Lung (tissue), 11 donors: ENCODE measurements at regions not wholly inside any gene's neighbourhood (a gene's known extent, or its start where the extent isn't known, plus 50 kb on each side); places are given as distances from the start of the nearest gene placed in this dataset.

Source experiments
- ATAC-seq: fragments of 200-7000 bp; cut with Tn5 transposase; one replicate; pipeline ENCODE4 v1.9.1; 2020; ENCODE audit warnings: moderate number of reproducible peaks; ENCODE audit not compliant: insufficient read depth, low FRiP score
- DNase-seq, 3 donors: peaks; one replicate each; pipeline ENCODE4 v3.0.0-alpha.2; 2013 to 2017
- H3K27ac ChIP-seq, 2 donors: one replicate each; pipeline ENCODE4 v1.5.1; 2013; ENCODE audit warnings: mild to moderate bottlenecking in 2 of 2, moderate library complexity in 2 of 2, control low read depth in 1 of 2, inconsistent platforms in 1 of 2, low read depth in 1 of 2, low read length in 1 of 2
- H3K27me3 ChIP-seq, 3 donors: one replicate each; pipeline ENCODE4 v1.5.1; 2013; ENCODE audit warnings: low read length in 2 of 3; ENCODE audit not compliant: control insufficient read depth in 3 of 3, insufficient read depth in 3 of 3
- H3K36me3 ChIP-seq, 4 donors: one replicate each; pipeline ENCODE4 v1.5.1; 2013; ENCODE audit warnings: low read length in 4 of 4, mild to moderate bottlenecking in 1 of 4, moderate library complexity in 1 of 4; ENCODE audit not compliant: control insufficient read depth in 4 of 4, insufficient read depth in 4 of 4
- H3K4me1 ChIP-seq, 5 donors: one replicate each; pipeline ENCODE4 v1.5.1; 2013; ENCODE audit warnings: low read length in 5 of 5, mild to moderate bottlenecking in 2 of 5, moderate library complexity in 1 of 5; ENCODE audit not compliant: control insufficient read depth in 5 of 5, insufficient read depth in 5 of 5
- H3K4me3 ChIP-seq: one replicate; pipeline ENCODE4 v1.5.1; 2013; ENCODE audit warnings: mild to moderate bottlenecking, control low read depth, moderate library complexity
- H3K9ac ChIP-seq, 2 donors: one replicate each; pipeline ENCODE4 v1.5.1; 2013; ENCODE audit warnings: low read length in 2 of 2, control low read depth in 1 of 2; ENCODE audit not compliant: insufficient read depth in 1 of 2
- H3K9me3 ChIP-seq, 4 donors: one replicate each; pipeline ENCODE4 v1.5.1; 2013; ENCODE audit warnings: low read length in 3 of 4, mild to moderate bottlenecking in 1 of 4, moderate library complexity in 1 of 4; ENCODE audit not compliant: control insufficient read depth in 4 of 4, insufficient read depth in 3 of 4
- WGBS, 2 donors: extraction: QIAGEN DNeasy Blood & Tissue Kit; methylation state at CpG; one replicate each; pipeline ENCODE4 v1.1.7; 2013; 5-methylcytosine and 5-hydroxymethylcytosine counted together
- TF ChIP-seq, protein P1 (sequence below): IDR thresholded peaks from 2 replicates; pipeline ENCODE4 v1.5.1; 2012; ENCODE audit warnings: mild to moderate bottlenecking; ENCODE audit errors: control extremely low read depth, extremely low read depth
- donor health status: control.
- donor health status: control.
- donor health status: Bipolar disorder and iron deficiency.
- donor health status: healthy.
- donor health status: DM: yes; HTN: yes; CAD: no.

DNA sequence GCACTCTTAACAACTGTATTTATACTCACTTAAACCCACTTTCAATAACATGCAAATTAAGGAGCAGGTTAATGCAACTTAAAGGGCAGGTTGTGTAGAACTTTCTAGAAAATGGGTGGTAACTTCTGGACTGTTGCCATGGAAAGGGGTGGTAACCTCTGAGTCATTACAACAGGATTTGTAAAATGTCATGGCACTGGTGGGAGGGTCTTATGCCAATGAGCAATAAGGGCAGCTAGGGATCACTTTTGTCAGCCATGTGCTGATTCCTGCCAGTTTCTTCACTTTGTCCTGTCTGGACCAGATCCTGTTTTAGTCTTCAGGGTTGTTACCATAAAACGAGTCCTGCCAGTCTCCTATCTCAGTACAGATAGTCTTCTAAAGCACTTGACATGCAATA is 560.5 kb upstream of the PTCHD4 start:
- no peak overlapping the region for H3K4me3 ChIP-seq
- 56 to 73% methylated on average over 1 of the region's 1 CpG for WGBS, 2 donors
- H3K27ac ChIP-seq = no peak overlapping the region
- TF ChIP-seq, protein P1, sequence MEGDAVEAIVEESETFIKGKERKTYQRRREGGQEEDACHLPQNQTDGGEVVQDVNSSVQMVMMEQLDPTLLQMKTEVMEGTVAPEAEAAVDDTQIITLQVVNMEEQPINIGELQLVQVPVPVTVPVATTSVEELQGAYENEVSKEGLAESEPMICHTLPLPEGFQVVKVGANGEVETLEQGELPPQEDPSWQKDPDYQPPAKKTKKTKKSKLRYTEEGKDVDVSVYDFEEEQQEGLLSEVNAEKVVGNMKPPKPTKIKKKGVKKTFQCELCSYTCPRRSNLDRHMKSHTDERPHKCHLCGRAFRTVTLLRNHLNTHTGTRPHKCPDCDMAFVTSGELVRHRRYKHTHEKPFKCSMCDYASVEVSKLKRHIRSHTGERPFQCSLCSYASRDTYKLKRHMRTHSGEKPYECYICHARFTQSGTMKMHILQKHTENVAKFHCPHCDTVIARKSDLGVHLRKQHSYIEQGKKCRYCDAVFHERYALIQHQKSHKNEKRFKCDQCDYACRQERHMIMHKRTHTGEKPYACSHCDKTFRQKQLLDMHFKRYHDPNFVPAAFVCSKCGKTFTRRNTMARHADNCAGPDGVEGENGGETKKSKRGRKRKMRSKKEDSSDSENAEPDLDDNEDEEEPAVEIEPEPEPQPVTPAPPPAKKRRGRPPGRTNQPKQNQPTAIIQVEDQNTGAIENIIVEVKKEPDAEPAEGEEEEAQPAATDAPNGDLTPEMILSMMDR = no peak
- H3K36me3 ChIP-seq = no peaks in the 10 kb centered on the region
- no peaks in the 10 kb centered on the region for H3K27me3 ChIP-seq
- no peak for ATAC-seq
- no peak for DNase-seq
- no peak overlapping the region for H3K9ac ChIP-seq
- no peaks in the 10 kb centered on the region for H3K4me1 ChIP-seq
- H3K9me3 ChIP-seq = peaks cover 0 to 2% (median 0%) of the 10 kb centered on the region in 4 donors

DNA sequence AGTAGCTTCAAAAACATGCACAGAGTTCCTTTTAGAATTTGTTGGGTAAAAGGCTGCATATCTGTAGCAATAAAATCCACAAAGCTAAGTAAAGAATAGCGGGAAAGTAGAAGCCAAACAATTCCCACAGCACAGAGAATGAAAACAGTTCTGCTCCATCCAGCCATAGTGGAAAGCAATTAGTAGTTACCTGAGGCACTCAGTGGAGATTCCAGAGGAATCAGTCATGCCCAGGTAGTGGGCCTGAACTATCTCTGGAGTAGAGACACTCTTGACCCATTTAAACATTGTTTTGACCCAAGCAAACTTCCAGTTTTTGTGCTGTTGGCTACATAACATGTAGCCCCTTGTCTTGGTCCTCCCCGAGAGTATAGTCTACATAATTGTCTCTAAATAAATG is 559.5 kb upstream of the PTCHD4 start:
- DNase-seq = no peak
- 86 to 94% methylated on average over 2 of the region's 2 CpGs for WGBS, 2 donors
- H3K4me1 ChIP-seq = no peaks in the 10 kb centered on the region

DNA sequence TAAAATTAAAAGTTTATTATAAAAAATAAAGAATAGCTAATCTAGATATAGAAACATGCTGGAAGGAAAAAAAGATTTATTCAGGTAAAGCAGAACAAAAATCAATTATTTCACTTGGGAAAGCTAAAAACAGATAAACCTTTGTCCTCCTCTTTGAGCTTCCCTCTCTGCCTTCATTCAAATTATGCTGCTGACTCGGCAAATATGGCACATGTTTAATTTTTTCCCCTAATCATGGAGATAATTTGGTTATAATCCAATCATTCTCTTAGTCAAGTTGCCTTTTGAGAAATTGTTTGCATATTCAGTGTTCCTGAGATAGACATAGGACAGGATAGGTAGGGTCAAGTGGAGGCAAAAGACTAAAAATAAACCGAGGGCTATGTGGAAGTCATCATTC is 556.8 kb upstream of the PTCHD4 start:
- TF ChIP-seq, protein P1 = no peak
- Histone ChIP-seq H3K4me1 (no peaks in the 10 kb centered on the region), H3K36me3 (no peaks in the 10 kb centered on the region), H3K27me3 (no peaks in the 10 kb centered on the region), H3K27ac (no peak overlapping the region), H3K4me3 (no peak overlapping the region), H3K9me3 (peaks cover 0 to 2% (median 0%) of the 10 kb centered on the region in 4 donors), H3K9ac (no peak overlapping the region)
- ATAC-seq (no peak), DNase-seq (no peak)
- WGBS, 2 donors = 74 to 80% methylated on average over 2 of the region's 2 CpGs

More for the DNA sequence above, 559.5 kb upstream of the PTCHD4 start:
- H3K9me3 ChIP-seq = peaks cover 0 to 2% (median 0%) of the 10 kb centered on the region in 4 donors
- ATAC-seq = no peak
- H3K36me3 ChIP-seq = no peaks in the 10 kb centered on the region
- no peak overlapping the region for H3K9ac ChIP-seq
- no peak overlapping the region for H3K4me3 ChIP-seq
- TF ChIP-seq, protein P1 = no peak
- no peaks in the 10 kb centered on the region for H3K27me3 ChIP-seq
- H3K27ac ChIP-seq = no peak overlapping the region

DNA sequence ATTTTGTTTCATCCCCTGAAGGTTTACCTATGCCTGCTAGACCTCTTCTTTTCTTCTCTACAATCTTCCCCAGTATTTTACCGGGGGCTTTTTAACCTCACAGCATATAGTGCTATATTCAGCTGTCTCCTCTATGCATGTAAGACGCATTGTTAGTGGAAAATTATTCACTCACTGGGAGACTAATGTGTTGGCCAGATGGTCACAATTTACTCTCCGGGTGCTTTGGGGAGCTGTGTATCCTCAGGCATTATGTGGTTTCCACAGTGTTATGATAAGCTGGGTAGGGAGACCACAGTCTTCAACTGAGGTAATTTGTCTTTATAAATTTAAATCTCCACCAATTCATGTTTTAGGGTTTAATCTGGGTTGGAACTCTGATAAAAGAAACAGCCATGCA is 553.8 kb upstream of the PTCHD4 start:
- peaks cover 0 to 2% (median 0%) of the 10 kb centered on the region in 4 donors for H3K9me3 ChIP-seq
- no peak overlapping the region for H3K27ac ChIP-seq
- WGBS, 2 donors = 80 to 85% methylated on average over 3 of the region's 3 CpGs
- H3K9ac ChIP-seq = no peak overlapping the region
- H3K4me1 ChIP-seq = no peaks in the 10 kb centered on the region
- TF ChIP-seq, protein P1 = no peak
- no peaks in the 10 kb centered on the region for H3K36me3 ChIP-seq
- ATAC-seq (no peak), DNase-seq (no peak)
- no peaks in the 10 kb centered on the region for H3K27me3 ChIP-seq
- H3K4me3 ChIP-seq = no peak overlapping the region
